ENCODE measurements at regions not wholly inside any gene's neighbourhood (a gene's known extent, or its start where the extent isn't known, plus 50 kb on each side); places are given as distances from the start of the nearest gene placed in this dataset.

- TF ChIP-seq CTCF (IDR thresholded peaks at IDR 0.05) = no peak
- TF ChIP-seq POLR2AphosphoS5 (IDR thresholded peaks at IDR 0.05; ENCODE audit: low read depth, low read length) = no peak
- no peak for TF ChIP-seq REST (IDR thresholded peaks at IDR 0.05; ENCODE audit: insufficient read depth in 1 of 2, low read depth in 2 of 2, low read length in 1 of 2)
- no peak for TF ChIP-seq TCF7L2 (IDR thresholded peaks at IDR 0.05; ENCODE audit: low read depth, low read length)
- TF ChIP-seq SIN3A (IDR thresholded peaks at IDR 0.05; ENCODE audit: borderline replicate concordance, insufficient read depth, low read depth, low read length) = no peak
Observed at GRCh38 chrX:104411800-104412199, 154.2 kb upstream of the IL1RAPL2 start.

Measured in Panc1 (cell line).